GM13976 (cell line): ENCODE measurements at regions not wholly inside any gene's neighbourhood (a gene's known extent, or its start where the extent isn't known, plus 50 kb on each side); places are given as distances from the start of the nearest gene placed in this dataset.
"Not testable (repeated sequence)": the region's sequence is repeated elsewhere in the genome, so short reads cannot be mapped to it uniquely, and the experiment has no call there.

Experiments
- DNase-seq: peaks from one replicate; pipeline ENCODE4 v3.0.0; 2012; ENCODE audit warnings: low spot score
- in situ Hi-C: fragments of 300-500 bp; cut with MboI; formaldehyde crosslinking; loops from one replicate; pipeline ENCODE4 v1.12.0; 2022; ENCODE audit warnings: low sequenced_read_pairs, mixed read lengths, inconsistent platforms; ENCODE audit not compliant: unreplicated experiment
- TF ChIP-seq, protein P1 (sequence below): IDR thresholded peaks from 2 replicates; pipeline ENCODE4 v1.5.1; 2012; ENCODE audit warnings: borderline replicate concordance, mild to moderate bottlenecking; ENCODE audit not compliant: insufficient read depth; ENCODE audit errors: extremely low read depth, missing control alignments, control extremely low read depth

DNA sequence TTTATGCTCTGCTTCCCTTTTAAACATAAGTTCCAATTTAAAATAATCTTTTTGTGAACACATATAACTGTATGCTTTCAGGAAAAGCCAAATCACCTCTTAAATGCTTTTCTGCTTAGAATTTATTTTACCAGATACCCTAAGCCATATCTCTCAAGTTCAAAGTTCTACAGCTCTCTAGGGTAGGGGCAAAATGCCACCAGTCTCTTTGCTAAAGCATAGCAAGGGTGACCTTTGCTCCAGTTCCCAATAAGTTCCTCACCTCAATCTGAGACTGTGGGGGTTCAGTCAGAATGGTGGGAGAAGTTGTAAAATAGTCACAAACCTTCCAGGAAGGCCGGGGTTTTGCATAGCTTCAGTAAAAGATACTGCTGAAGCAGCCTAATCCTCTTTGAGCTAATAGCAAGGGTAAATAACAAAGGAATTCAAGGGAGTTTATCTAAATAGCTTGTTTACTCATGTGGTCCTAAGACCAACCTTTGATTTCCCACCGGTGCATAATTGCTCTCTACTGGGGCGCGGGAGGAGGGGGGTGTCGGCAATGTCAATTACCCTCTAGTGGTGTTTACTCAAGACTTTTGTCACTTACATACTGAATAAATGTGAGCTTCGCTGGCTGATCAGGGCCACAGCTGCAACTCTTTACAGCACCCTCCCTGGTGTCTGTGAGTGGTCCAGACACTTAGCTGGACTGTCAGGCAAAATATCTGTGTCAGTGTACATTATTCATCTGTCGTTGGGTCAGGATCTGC, 1376.2 kb downstream of the NCAM2 start:
- TF ChIP-seq, protein P1, sequence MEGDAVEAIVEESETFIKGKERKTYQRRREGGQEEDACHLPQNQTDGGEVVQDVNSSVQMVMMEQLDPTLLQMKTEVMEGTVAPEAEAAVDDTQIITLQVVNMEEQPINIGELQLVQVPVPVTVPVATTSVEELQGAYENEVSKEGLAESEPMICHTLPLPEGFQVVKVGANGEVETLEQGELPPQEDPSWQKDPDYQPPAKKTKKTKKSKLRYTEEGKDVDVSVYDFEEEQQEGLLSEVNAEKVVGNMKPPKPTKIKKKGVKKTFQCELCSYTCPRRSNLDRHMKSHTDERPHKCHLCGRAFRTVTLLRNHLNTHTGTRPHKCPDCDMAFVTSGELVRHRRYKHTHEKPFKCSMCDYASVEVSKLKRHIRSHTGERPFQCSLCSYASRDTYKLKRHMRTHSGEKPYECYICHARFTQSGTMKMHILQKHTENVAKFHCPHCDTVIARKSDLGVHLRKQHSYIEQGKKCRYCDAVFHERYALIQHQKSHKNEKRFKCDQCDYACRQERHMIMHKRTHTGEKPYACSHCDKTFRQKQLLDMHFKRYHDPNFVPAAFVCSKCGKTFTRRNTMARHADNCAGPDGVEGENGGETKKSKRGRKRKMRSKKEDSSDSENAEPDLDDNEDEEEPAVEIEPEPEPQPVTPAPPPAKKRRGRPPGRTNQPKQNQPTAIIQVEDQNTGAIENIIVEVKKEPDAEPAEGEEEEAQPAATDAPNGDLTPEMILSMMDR, result no peak
- in situ Hi-C loops, result no loop called here
- DNase-seq, result no peak

DNA sequence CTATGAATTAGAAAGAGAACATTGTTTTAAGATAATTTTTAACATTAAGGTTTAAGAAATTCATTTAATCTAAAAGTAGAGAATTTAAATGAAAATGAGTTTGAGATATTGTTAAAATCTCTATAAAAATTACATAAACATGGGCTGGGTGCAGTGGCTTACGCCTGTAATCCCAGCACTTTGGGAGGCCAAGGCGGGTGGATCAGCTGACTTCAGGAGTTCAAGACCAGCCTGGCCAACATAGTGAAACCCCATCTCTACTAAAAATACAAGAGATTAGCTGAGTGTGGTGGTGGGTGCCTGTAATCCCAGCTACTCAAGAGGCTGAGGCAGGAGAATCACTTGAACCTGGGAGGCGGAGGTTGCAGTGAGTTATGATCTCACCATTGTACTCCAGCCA, 1379.6 kb downstream of the NCAM2 start:
- in situ Hi-C loops, DNase-seq: not testable (repeated sequence)

DNA sequence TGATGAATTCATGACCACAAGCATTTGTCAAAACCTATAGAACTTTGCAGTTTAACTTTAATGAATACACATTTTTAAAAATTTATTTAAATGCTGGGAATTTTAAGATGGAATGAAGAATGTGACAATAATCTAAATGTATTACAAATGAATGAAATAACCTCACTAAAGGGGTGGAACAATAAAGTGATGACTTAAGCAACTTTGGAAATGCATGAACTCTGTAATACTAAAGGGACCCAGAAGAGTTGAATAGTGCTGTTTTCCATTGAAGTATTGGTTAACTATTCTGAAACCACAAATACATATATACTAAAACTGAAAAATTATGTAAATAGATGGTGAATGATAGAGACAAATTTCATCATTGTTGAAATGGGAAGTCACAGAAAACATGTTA, 1395.1 kb downstream of the NCAM2 start:
- DNase-seq, result no peak
- TF ChIP-seq, protein P1, result no peak
- in situ Hi-C loops, result no loop called here

DNA sequence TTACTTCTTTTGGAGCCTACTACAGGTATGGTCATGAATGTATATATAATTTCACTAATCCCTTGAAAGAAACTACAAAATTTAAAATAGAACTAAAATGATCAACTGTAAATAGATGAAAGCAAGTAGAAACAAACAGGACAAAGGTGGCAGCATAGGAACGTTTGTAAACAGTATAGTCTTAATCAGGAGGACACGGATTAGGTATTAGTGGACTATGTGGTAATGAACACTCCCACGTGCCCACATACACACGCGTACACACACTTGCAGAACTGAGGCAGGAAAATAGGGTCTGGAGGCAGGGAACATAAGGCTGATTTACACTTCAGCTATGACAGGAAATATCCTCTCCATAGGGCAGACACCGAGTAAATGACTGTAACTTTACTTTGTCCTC, 1397.8 kb downstream of the NCAM2 start:
- no peak for DNase-seq

DNA sequence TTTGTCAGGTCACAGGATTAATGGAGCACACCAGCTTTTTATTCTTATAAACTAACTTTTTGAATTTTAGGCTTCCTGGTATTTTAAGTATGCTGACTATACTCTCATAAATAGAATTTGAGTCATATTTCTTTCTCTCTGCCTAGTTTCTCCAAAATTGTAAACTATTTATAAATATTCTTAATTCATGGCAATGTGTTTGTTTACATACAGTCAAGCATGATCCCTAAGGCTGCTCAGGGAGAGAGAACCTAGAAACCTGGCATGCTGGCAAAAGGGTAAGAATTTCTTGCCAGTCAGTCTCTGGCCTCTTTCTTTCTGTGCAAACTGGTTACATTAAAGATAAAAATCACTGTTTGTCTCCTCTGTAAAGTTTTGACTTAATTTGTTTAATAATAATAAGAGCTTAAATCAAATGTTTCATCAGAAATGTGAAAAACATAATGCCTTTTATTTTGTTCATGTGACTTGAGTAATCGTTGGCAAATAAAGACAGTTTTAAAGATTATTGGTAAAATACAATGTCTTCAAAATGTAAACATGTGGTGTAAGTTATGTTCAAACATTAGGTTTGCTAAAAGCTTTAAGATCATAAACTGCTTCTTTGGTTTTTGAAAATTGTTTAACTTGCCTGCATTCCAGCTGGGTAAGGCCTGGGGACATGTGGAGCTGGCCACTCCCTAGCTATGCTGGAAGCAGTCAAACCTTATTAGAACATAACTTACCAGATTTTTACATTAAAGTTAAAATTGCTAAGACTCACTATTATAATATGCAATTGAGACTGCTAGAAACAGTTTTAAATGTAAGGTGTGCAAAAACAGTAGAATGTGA, 1401.7 kb downstream of the NCAM2 start:
- DNase-seq, result no peak
- in situ Hi-C loops, result no loop called here
- TF ChIP-seq, protein P1, result no peak

More for the DNA sequence above, 1397.8 kb downstream of the NCAM2 start:
- TF ChIP-seq, protein P1, result no peak
- in situ Hi-C loops, result no loop called here

DNA sequence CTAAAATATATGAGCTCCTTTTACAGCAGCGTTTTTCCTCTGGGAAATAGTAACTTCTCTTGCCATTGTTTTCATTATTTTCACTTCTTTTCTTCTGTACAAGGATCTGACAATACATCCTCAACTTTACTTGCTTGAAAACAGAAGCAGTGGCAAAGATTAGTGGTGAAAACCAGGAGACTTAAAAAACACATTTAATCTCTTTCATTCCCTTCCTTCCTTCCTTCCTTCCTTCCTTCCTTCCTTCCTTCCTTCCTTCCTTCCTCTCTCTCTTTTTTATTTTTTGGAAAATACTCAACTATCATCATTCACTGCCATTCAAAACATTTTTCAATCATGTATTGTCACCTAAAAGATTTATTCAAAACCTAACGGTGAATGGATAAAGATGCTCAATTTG, 1411.4 kb downstream of the NCAM2 start:
- in situ Hi-C loops, result no loop called here
- no peak for DNase-seq
- TF ChIP-seq, protein P1, result no peak

DNA sequence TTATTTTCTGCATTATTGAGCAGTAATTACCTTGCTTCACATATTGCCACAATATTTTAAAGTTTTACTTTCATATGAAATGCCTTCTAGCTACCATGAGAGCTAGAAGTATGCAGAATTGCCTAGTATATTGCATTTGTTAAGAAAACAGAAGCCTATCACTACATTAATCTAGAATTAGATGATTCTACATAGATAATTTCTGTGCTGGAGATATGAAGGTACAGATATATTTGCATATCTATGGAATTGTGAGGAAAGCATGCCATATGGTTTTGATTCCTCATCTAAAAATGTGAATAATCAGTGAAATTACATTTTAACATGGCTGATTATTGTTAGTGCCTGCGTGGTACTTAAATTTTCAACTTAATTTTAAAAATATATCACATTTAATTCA, 1418.3 kb downstream of the NCAM2 start:
- in situ Hi-C loops, result no loop called here
- no peak for DNase-seq
- TF ChIP-seq, protein P1, result no peak
